ENCODE measurements at regions not wholly inside any gene's neighbourhood (a gene's known extent, or its start where the extent isn't known, plus 50 kb on each side); places are given as distances from the start of the nearest gene placed in this dataset.

DNA sequence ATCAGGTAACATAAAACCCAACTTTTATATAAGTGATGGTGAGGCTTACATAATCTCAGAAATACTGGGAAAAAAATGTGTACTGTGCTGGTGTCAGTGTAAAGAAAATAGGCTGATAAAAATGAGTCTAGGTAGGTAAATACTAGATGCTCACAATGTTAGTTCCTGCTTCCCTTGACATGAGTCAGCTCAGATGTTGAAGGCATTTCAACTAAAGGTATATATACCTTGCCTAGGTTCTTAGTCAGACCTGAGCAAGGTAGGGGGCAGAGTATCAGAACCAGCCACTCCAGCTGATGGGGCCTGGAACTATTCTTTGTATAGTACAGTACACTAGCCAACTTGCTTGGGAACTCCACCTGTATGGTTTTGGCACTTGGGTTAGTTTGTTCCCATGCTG lies 51.0 kb upstream of the CA10 start:
- Histone ChIP-seq H3K4me2 (no peak overlapping the region), H2AFZ (ENCODE audit: low read depth) (no peak overlapping the region), H3K27me3 (ENCODE audit: insufficient read depth) (no peaks in the 10 kb centered on the region), H3K4me1 (ENCODE audit: control insufficient read depth in 1 of 2, insufficient read depth in 2 of 2, low read depth in 1 of 2, low read length in 1 of 2) (no peaks in the 10 kb centered on the region), H3K9me3 (no peaks in the 10 kb centered on the region), H3K4me3 (ENCODE audit: low read depth in 2 of 2, low read length in 1 of 2) (no peak overlapping the region), H3K36me3 (replicated peaks in 1 of 2; ENCODE audit: control insufficient read depth in 1 of 2, insufficient read depth in 2 of 2, low read length in 1 of 2) (no peaks in the 10 kb centered on the region), H3F3A (replicated peaks; ENCODE audit: insufficient read depth) (no peaks in the 10 kb centered on the region), H3K79me2 (ENCODE audit: insufficient read depth) (no peaks in the 10 kb centered on the region), H3K27ac (ENCODE audit: low read depth in 2 of 2, low read length in 1 of 2) (no peak overlapping the region), H4K20me1 (ENCODE audit: insufficient read depth) (no peaks in the 10 kb centered on the region), H3K9me2 (no peaks in the 10 kb centered on the region), H3K9ac (no peak overlapping the region)
- no peak for DNase-seq
- TF ChIP-seq NRF1 (IDR thresholded peaks at IDR 0.05; ENCODE audit: low read depth, low read length) (no peak), RFX5 (IDR thresholded peaks at IDR 0.05; ENCODE audit: low read length) (no peak), YY1 (IDR thresholded peaks at IDR 0.05; ENCODE audit: low read depth) (no peak), RXRA (IDR thresholded peaks at IDR 0.05; ENCODE audit: borderline replicate concordance, low read depth) (no peak), RCOR1 (IDR thresholded peaks at IDR 0.05; ENCODE audit: low read length) (no peak), EP300 (IDR thresholded peaks at IDR 0.05; ENCODE audit: borderline replicate concordance in 1 of 2, low read depth in 1 of 2, low read length in 1 of 2) (no peak), MXI1 (IDR thresholded peaks at IDR 0.05; ENCODE audit: low read depth, low read length) (no peak)
- TF ChIP-seq, protein P1, sequence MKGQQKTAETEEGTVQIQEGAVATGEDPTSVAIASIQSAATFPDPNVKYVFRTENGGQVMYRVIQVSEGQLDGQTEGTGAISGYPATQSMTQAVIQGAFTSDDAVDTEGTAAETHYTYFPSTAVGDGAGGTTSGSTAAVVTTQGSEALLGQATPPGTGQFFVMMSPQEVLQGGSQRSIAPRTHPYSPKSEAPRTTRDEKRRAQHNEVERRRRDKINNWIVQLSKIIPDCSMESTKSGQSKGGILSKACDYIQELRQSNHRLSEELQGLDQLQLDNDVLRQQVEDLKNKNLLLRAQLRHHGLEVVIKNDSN (IDR thresholded peaks at IDR 0.05; ENCODE audit: borderline replicate concordance, low read depth) = no peak
- POLR2A ChIA-PET = no interaction called here
- CTCF ChIA-PET = interaction anchor here (0.8 to 1.4 kb wide), 6 partner anchors 7 to 39 kb away, joined by 3 to 4 read pairs (median 3); no protein-coding TSS in a partner anchor
